Stomach (tissue), 4 donors: ENCODE measurements at regions not wholly inside any gene's neighbourhood (a gene's known extent, or its start where the extent isn't known, plus 50 kb on each side); places are given as distances from the start of the nearest gene placed in this dataset.

Source experiments
- CTCF ChIP-seq, 7 experiments: fragments of 450-650 bp in 4 of 7; fragments of 200-600 bp in 3 of 7; sonication (generic) in 3 of 7; IDR thresholded peaks; one replicate each; pipeline ENCODE4 v1.5.1; 2016 to 2019; ENCODE audit warnings: antibody characterized with exemption in 7 of 7, control low read depth in 2 of 7, mild to moderate bottlenecking in 1 of 7
- POLR2A ChIP-seq, 4 donors: fragments of 450-650 bp; IDR thresholded peaks; one replicate each; pipeline ENCODE4 v1.6.1; 2016; ENCODE audit warnings: antibody characterized with exemption in 4 of 4, control low read depth in 2 of 4, mild to moderate bottlenecking in 1 of 4, moderate library complexity in 1 of 4
- POLR2AphosphoS5 ChIP-seq, 3 donors: sonication (generic); formaldehyde crosslinking; IDR thresholded peaks; one replicate each; pipeline ENCODE4 v1.6.1; 2016; ENCODE audit warnings: antibody characterized with exemption in 3 of 3

- TF ChIP-seq POLR2AphosphoS5 (IDR thresholded peaks at IDR 0.05) (no peak), POLR2A (IDR thresholded peaks at IDR 0.05) (no peak), CTCF (IDR thresholded peaks at IDR 0.05) (no peak)
Measured at GRCh38 chr1:81129776-81130175, 671.0 kb upstream of the ADGRL2 start.
